DND-41 (cell line): ENCODE measurements at regions not wholly inside any gene's neighbourhood (a gene's known extent, or its start where the extent isn't known, plus 50 kb on each side); places are given as distances from the start of the nearest gene placed in this dataset.

ENCODE experiments used
- ATAC-seq: fragments of 200-7000 bp; cut with Tn5 transposase; 3 replicates; pipeline ENCODE4 v1.9.1; 2021; ENCODE audit warnings: low read depth; ENCODE audit not compliant: insufficient read depth
- DNase-seq: peaks from one replicate; pipeline ENCODE4 v3.0.0-alpha.2; 2020
- H2AFZ ChIP-seq: 2 replicates; pipeline ENCODE4 v1.6.0; 2012; ENCODE audit warnings: low read depth, low read length
- H3K27ac ChIP-seq: 2 replicates; pipeline ENCODE4 v1.5.1; 2012; ENCODE audit warnings: low read length, inconsistent platforms
- H3K27me3 ChIP-seq: fragments of 200-600 bp; sonication (generic); 2 replicates; pipeline ENCODE4 v1.6.0; 2012; ENCODE audit warnings: low read length, mild to moderate bottlenecking, inconsistent platforms; ENCODE audit not compliant: insufficient read depth, poor library complexity
- H3K36me3 ChIP-seq: 2 replicates; pipeline ENCODE4 v1.5.1; 2012; ENCODE audit warnings: low read length, inconsistent platforms; ENCODE audit not compliant: insufficient read depth
- H3K4me1 ChIP-seq: 2 replicates; pipeline ENCODE4 v1.5.1; 2012; ENCODE audit warnings: mild to moderate bottlenecking, low read length; ENCODE audit not compliant: insufficient read depth
- H3K4me2 ChIP-seq: 2 replicates; pipeline ENCODE4 v1.6.0; 2012; ENCODE audit warnings: mild to moderate bottlenecking, moderate library complexity, low read length, inconsistent platforms; ENCODE audit not compliant: insufficient read depth
- H3K4me3 ChIP-seq, 2 experiments: fragments of 200-600 bp in 1 of 2; shearing (Covaris generic) in 1 of 2; 2 replicates each; pipeline ENCODE4 v1.5.1; 2012 to 2016; ENCODE audit warnings: inconsistent platforms in 2 of 2, low read length in 2 of 2, mild to moderate bottlenecking in 2 of 2, low read depth in 1 of 2, moderate library complexity in 1 of 2
- H3K79me2 ChIP-seq: 2 replicates; pipeline ENCODE4 v1.6.0; 2012; ENCODE audit warnings: low read length, inconsistent platforms; ENCODE audit not compliant: insufficient read depth
- H3K9ac ChIP-seq: 2 replicates; pipeline ENCODE4 v1.6.0; 2012; ENCODE audit warnings: low read depth, mild to moderate bottlenecking, inconsistent platforms, low read length, moderate library complexity
- H3K9me3 ChIP-seq: 2 replicates; pipeline ENCODE4 v1.5.1; 2012; ENCODE audit warnings: low read length, moderate library complexity, mild to moderate bottlenecking, inconsistent platforms; ENCODE audit not compliant: insufficient read depth, severe bottlenecking
- H4K20me1 ChIP-seq: 2 replicates; pipeline ENCODE4 v1.6.0; 2012; ENCODE audit warnings: low read length; ENCODE audit not compliant: insufficient read depth
- EZH2 ChIP-seq: IDR thresholded peaks from 3 replicates; pipeline ENCODE4 v1.6.1; 2012; ENCODE audit warnings: borderline replicate concordance, low read depth, mild to moderate bottlenecking, moderate library complexity, low read length, inconsistent platforms; ENCODE audit not compliant: severe bottlenecking
- TF ChIP-seq, protein P1 (sequence below): IDR thresholded peaks from 2 replicates; pipeline ENCODE4 v1.5.1; 2012; ENCODE audit warnings: borderline replicate concordance, low read length, moderate library complexity, mild to moderate bottlenecking; ENCODE audit not compliant: poor library complexity, severe bottlenecking; ENCODE audit errors: extremely low read depth

DNA sequence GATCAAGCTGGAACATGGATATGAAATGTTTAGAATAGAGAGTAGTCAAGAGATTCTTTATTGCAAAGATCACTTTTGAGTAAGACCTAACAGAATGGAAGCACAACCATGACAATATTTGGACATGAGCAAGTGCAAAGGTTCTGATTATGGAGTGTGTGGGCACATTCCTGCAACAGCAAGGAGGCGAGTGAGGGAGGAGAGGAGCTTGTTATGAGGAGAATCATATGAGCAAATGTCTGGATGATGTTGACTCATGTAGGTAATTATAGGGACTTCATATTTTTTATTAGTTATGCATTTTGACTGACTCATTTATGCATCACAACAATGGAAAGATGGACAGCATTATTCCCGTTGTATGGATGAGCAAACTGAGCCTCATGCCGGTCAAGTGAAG is 100.8 kb upstream of the SLC35B3 start:
- no peak overlapping the region for H3K27ac ChIP-seq
- DNase-seq = no peak
- TF ChIP-seq, protein P1, sequence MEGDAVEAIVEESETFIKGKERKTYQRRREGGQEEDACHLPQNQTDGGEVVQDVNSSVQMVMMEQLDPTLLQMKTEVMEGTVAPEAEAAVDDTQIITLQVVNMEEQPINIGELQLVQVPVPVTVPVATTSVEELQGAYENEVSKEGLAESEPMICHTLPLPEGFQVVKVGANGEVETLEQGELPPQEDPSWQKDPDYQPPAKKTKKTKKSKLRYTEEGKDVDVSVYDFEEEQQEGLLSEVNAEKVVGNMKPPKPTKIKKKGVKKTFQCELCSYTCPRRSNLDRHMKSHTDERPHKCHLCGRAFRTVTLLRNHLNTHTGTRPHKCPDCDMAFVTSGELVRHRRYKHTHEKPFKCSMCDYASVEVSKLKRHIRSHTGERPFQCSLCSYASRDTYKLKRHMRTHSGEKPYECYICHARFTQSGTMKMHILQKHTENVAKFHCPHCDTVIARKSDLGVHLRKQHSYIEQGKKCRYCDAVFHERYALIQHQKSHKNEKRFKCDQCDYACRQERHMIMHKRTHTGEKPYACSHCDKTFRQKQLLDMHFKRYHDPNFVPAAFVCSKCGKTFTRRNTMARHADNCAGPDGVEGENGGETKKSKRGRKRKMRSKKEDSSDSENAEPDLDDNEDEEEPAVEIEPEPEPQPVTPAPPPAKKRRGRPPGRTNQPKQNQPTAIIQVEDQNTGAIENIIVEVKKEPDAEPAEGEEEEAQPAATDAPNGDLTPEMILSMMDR = no peak
- no peak for TF ChIP-seq EZH2
- H3K9ac ChIP-seq = no peak overlapping the region
- ATAC-seq = no peak
- H3K4me2 ChIP-seq = no peak overlapping the region
- H3K79me2 ChIP-seq = no peaks in the 10 kb centered on the region
- no peak overlapping the region for H2AFZ ChIP-seq
- H3K4me3 ChIP-seq = no peak overlapping the region
- no peaks in the 10 kb centered on the region for H4K20me1 ChIP-seq
- no peaks in the 10 kb centered on the region for H3K4me1 ChIP-seq
- no peaks in the 10 kb centered on the region for H3K36me3 ChIP-seq
- no peaks in the 10 kb centered on the region for H3K27me3 ChIP-seq
- no peaks in the 10 kb centered on the region for H3K9me3 ChIP-seq

DNA sequence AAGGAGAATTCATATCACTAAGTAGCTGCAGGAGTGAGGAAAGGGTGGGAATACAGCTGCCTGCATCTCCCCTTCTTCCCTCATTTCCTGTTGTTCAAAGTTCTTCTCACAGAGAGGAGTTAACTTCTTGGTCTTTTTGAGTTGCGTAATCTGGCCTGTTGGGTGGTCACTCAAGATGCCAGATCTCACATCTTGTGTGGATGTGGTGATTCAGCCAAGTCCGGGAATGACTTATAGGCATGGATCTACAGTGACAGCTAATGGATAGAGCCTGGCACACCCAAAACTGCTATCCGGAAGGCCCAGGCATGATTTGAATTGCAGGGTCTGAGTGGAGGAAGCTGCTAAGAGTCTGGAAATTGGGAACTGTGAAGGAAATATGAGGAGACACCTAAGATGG is 100.2 kb upstream of the SLC35B3 start:
- Histone ChIP-seq H3K27ac (no peak overlapping the region), H3K79me2 (no peaks in the 10 kb centered on the region), H3K36me3 (no peaks in the 10 kb centered on the region), H2AFZ (no peak overlapping the region), H3K4me2 (no peak overlapping the region), H3K27me3 (no peaks in the 10 kb centered on the region), H4K20me1 (no peaks in the 10 kb centered on the region), H3K9ac (no peak overlapping the region), H3K4me1 (no peaks in the 10 kb centered on the region), H3K9me3 (no peaks in the 10 kb centered on the region), H3K4me3 (no peak overlapping the region)
- DNase-seq = no peak
- TF ChIP-seq, protein P1 = no peak
- TF ChIP-seq EZH2 = no peak
- ATAC-seq = no peak

DNA sequence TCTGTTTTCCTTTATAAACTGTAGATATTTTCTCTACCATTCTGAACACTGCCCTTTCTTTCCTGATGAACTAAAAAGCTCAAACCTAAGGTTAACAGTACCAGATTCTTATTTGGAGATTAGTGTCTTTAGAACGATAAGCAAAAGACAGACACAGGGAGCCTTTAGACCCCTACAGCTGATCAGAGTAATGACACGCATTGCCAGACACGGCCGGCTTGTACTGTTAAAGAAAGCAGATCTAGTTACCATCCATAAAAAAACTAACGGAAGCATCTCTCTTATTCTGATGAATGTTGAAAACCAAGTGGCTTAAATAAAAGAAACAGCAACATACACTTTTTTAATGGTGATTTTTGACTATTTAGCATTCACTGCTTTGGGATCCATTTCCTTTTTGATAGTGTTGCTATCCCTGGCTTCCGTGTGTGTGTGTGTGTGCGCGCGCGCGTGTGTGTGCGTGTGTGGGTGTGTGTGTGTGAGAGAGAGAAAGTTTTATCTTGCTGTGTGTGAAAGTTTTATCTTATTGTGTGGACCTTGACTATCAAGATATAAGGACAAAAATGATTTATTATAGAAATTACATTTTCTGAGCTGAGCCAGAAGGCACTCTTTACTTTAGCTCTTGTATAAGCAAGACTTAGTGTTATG is 95.6 kb upstream of the SLC35B3 start:
- no peaks in the 10 kb centered on the region for H3K36me3 ChIP-seq
- H3K27me3 ChIP-seq = no peaks in the 10 kb centered on the region
- H3K27ac ChIP-seq = no peak overlapping the region
- H3K9me3 ChIP-seq = no peaks in the 10 kb centered on the region
- H2AFZ ChIP-seq = no peak overlapping the region
- TF ChIP-seq, protein P1 = no peak
- no peak for TF ChIP-seq EZH2
- DNase-seq = no peak
- H3K9ac ChIP-seq = no peak overlapping the region
- no peak overlapping the region for H3K4me3 ChIP-seq
- no peaks in the 10 kb centered on the region for H3K4me1 ChIP-seq
- no peak for ATAC-seq
- H4K20me1 ChIP-seq = no peaks in the 10 kb centered on the region
- H3K4me2 ChIP-seq = no peak overlapping the region
- no peaks in the 10 kb centered on the region for H3K79me2 ChIP-seq

DNA sequence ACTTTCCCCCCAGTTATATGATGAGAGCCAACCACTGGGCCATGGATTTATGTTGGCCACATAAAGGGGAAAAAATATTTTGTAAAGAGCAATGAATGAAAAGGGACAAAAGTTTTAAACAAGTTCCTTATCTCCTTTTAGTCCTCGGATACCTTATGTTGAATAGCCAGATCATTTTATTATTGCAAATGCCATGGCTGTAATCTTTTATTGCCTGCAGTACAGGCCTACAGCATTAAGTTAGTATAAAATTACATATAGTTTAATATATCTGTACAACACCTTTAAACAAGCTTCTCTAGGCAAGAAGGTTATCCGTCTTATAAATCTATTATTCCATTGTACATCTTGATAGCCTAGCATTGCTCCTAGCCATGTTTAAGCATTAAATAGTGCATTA is 93.9 kb upstream of the SLC35B3 start:
- Histone ChIP-seq H3K4me2 (no peak overlapping the region), H3K4me3 (no peak overlapping the region), H4K20me1 (no peaks in the 10 kb centered on the region), H3K27ac (no peak overlapping the region), H3K4me1 (no peaks in the 10 kb centered on the region), H2AFZ (no peak overlapping the region), H3K27me3 (no peaks in the 10 kb centered on the region), H3K36me3 (no peaks in the 10 kb centered on the region), H3K79me2 (no peaks in the 10 kb centered on the region), H3K9me3 (no peaks in the 10 kb centered on the region), H3K9ac (no peak overlapping the region)
- ATAC-seq = no peak
- no peak for DNase-seq
- TF ChIP-seq, protein P1 = no peak
- no peak for TF ChIP-seq EZH2
